GM12878 (cell line): ENCODE measurements at regions not wholly inside any gene's neighbourhood (a gene's known extent, or its start where the extent isn't known, plus 50 kb on each side); places are given as distances from the start of the nearest gene placed in this dataset.

Experiments used
- ATAC-seq: fragments of 200-7000 bp; cut with Tn5 transposase; 3 replicates; pipeline ENCODE4 v1.9.1; 2020; ENCODE audit warnings: mild to moderate bottlenecking, moderate library complexity
- BruUV-seq: library from RNA; stranded (reverse); fragments of 400-500 nt; replicated peaks from 2 replicates; lab custom pipeline; 2021; lab: Mats Ljungman, UMichigan
- CTCF ChIA-PET: fragments of 300-600 bp; sonication (Branson Sonifier 250); formaldehyde crosslinking; extraction: SDS; loops from one replicate; lab custom pipeline; 2021; ENCODE audit warnings: inconsistent platforms; lab: Yijun Ruan, JAX
- POLR2A ChIA-PET: fragments of 350-600 bp; formaldehyde crosslinking; extraction: SDS; loops from one replicate; lab custom pipeline; 2021; ENCODE audit warnings: inconsistent platforms; lab: Charles Lee
- RAD21 ChIA-PET: fragments of 300-600 bp; sonication (Branson Sonifier 250); formaldehyde crosslinking; loops from one replicate; lab custom pipeline; 2023; ENCODE audit warnings: antibody characterized with exemption; ENCODE audit not compliant: unreplicated experiment; lab: Charles Lee
- SMC1A ChIA-PET: fragments of 300-600 bp; sonication (Branson Sonifier 250); formaldehyde crosslinking; loops from one replicate; lab custom pipeline; 2023; ENCODE audit not compliant: unreplicated experiment, uncharacterized antibody; lab: Charles Lee
- DNase-seq: peaks from one replicate; pipeline ENCODE4 v3.0.0-alpha.2; 2011; ENCODE audit warnings: low read depth, low spot score
- FAIRE-seq: peaks from 3 replicates; lab custom pipeline; 2011; peaks lifted over from hg19 to GRCh38; lab: Jason Lieb, UNC
- H2AFZ ChIP-seq: 2 replicates; pipeline ENCODE4 v1.6.0; 2011; ENCODE audit warnings: low read depth, low read length, control low read depth; ENCODE audit not compliant: control insufficient read depth
- H3K27ac ChIP-seq: 2 replicates; pipeline ENCODE4 v1.5.1; 2011; ENCODE audit warnings: control low read depth; ENCODE audit not compliant: control insufficient read depth, insufficient read depth
- H3K27me3 ChIP-seq, 2 experiments: replicated peaks in 1 of 2; 2 replicates each; pipeline versions ENCODE4 v1.6.0 to v1.6.1; 2011; ENCODE audit warnings: low read length in 1 of 2; ENCODE audit not compliant: control insufficient read depth in 2 of 2, insufficient read depth in 2 of 2
- H3K36me3 ChIP-seq, 2 experiments: 2 replicates each; pipeline ENCODE4 v1.5.1; 2011; ENCODE audit warnings: low read length in 1 of 2; ENCODE audit not compliant: control insufficient read depth in 2 of 2, insufficient read depth in 2 of 2
- H3K4me1 ChIP-seq: 2 replicates; pipeline ENCODE4 v1.6.1; 2011; ENCODE audit warnings: mild to moderate bottlenecking, low read length, moderate library complexity, mixed read lengths; ENCODE audit not compliant: control insufficient read depth, insufficient read depth
- H3K4me2 ChIP-seq: 2 replicates; pipeline ENCODE4 v1.6.0; 2011; ENCODE audit warnings: control low read depth; ENCODE audit not compliant: control insufficient read depth, insufficient read depth
- H3K4me3 ChIP-seq: fragments of 200-600 bp; sonication (generic); 2 replicates; pipeline ENCODE4 v1.5.1; 2016
- H3K79me2 ChIP-seq: 2 replicates; pipeline ENCODE4 v1.6.0; 2011; ENCODE audit warnings: low read length; ENCODE audit not compliant: control insufficient read depth, insufficient read depth
- H3K9ac ChIP-seq: 2 replicates; pipeline ENCODE4 v1.8.0; 2011; ENCODE audit warnings: low read length, control low read depth, mixed read lengths; ENCODE audit not compliant: control insufficient read depth, insufficient read depth
- H3K9me3 ChIP-seq: replicated peaks from 3 replicates; pipeline ENCODE4 v1.5.1; 2011; ENCODE audit warnings: mild to moderate bottlenecking, low read length; ENCODE audit not compliant: control insufficient read depth, insufficient read depth
- H4K20me1 ChIP-seq: 2 replicates; pipeline ENCODE4 v1.6.0; 2011; ENCODE audit not compliant: control insufficient read depth, insufficient read depth
- BCL3 ChIP-seq: IDR thresholded peaks from 2 replicates; pipeline ENCODE4 v1.6.1; 2011; ENCODE audit warnings: borderline replicate concordance, low read depth, mild to moderate bottlenecking, moderate library complexity, low read length; ENCODE audit not compliant: insufficient read depth, poor library complexity, severe bottlenecking
- BMI1 ChIP-seq: fragments of 450-650 bp; IDR thresholded peaks from 2 replicates; pipeline ENCODE4 v1.6.1; 2016; ENCODE audit warnings: mild to moderate bottlenecking, moderate library complexity, borderline replicate concordance
- CREM ChIP-seq: IDR thresholded peaks from 2 replicates; pipeline ENCODE4 v1.6.1; 2014; ENCODE audit warnings: antibody characterized with exemption, low read depth
- MAX ChIP-seq: IDR thresholded peaks from 2 replicates; pipeline ENCODE4 v1.6.1; 2012; ENCODE audit warnings: low read depth, low read length, improper control_type of control experiment
- PML ChIP-seq: IDR thresholded peaks from 2 replicates; pipeline ENCODE4 v1.6.1; 2012; ENCODE audit warnings: low read length, inconsistent platforms
- PRDM15 ChIP-seq: fragments of 450-650 bp; formaldehyde crosslinking; IDR thresholded peaks from 2 replicates; pipeline ENCODE4 v1.4.0; 2020; ENCODE audit warnings: mild to moderate bottlenecking, moderate library complexity
- RFX5 ChIP-seq: IDR thresholded peaks from 2 replicates; pipeline ENCODE4 v1.6.1; 2011; ENCODE audit warnings: low read depth, low read length, improper control_type of control experiment
- SIX5 ChIP-seq: IDR thresholded peaks from 2 replicates; pipeline ENCODE4 v1.6.1; 2011; ENCODE audit warnings: mild to moderate bottlenecking, low read depth, low read length, moderate library complexity; ENCODE audit not compliant: severe bottlenecking
- ZNF207 ChIP-seq: fragments of 450-650 bp; IDR thresholded peaks from 2 replicates; pipeline ENCODE4 v1.6.1; 2014; ENCODE audit warnings: antibody characterized with exemption, mild to moderate bottlenecking, borderline replicate concordance
- ZNF622 ChIP-seq: fragments of 450-650 bp; IDR thresholded peaks from 2 replicates; pipeline ENCODE4 v1.6.1; 2017; ENCODE audit warnings: mild to moderate bottlenecking, inconsistent platforms
- WGBS: methylation state at CpG from one replicate; pipeline ENCODE4 v1.1.6; 2016; ENCODE audit warnings: low lambda C conversion rate; ENCODE audit not compliant: insufficient replicate concordance, insufficient coverage; ENCODE audit errors: missing lambda C conversion rate; 5-methylcytosine and 5-hydroxymethylcytosine counted together
- in situ Hi-C: fragments of 300-500 bp; cut with MboI; formaldehyde crosslinking; loops from 9 replicates; pipeline ENCODE4 v1.14.3; 2018; ENCODE audit warnings: mixed read lengths
- intact Hi-C: fragments of 100-400 bp; cut with micrococcal nuclease; formaldehyde crosslinking; loops from one replicate; pipeline ENCODE4 v1.14.2; 2022; ENCODE audit not compliant: unreplicated experiment

GRCh38 chr1:113007706-113008364, 51.8 kb upstream of the SLC16A1 start:
- FAIRE-seq (no peak), ATAC-seq (no peak), DNase-seq (no peak)
- WGBS = 63% methylated on average over 2 of the region's 2 CpGs
- CTCF ChIA-PET = no interaction called here
- H3K4me1 ChIP-seq = no peaks in the 10 kb centered on the region
- no peak overlapping the region for H2AFZ ChIP-seq
- RAD21 ChIA-PET = interaction anchor here (1.0 kb wide), 1 partner anchor 34 kb away, joined by 3 read pairs; no protein-coding TSS in a partner anchor
- TF ChIP-seq PML (no peak), ZNF622 (no peak), ZNF207 (no peak), CREM (no peak), SIX5 (no peak), BCL3 (no peak), PRDM15 (CRISPR knock-in tag) (no peak), MAX (no peak), BMI1 (no peak), RFX5 (no peak)
- H3K9ac ChIP-seq = no peak overlapping the region
- H3K36me3 ChIP-seq = no peaks in the 10 kb centered on the region; a peak in 1 of 4 replicates
- intact Hi-C loops (no loop called here), in situ Hi-C loops (no loop called here)
- no peaks in the 10 kb centered on the region for H3K27me3 ChIP-seq
- BruUV-seq = no TSS peak
- H3K79me2 ChIP-seq = no peaks in the 10 kb centered on the region
- no peaks in the 10 kb centered on the region for H3K9me3 ChIP-seq
- H4K20me1 ChIP-seq = no peaks in the 10 kb centered on the region
- H3K4me3 ChIP-seq = no peak overlapping the region
- H3K27ac ChIP-seq = no peak overlapping the region
- no peak overlapping the region for H3K4me2 ChIP-seq
- POLR2A ChIA-PET = no interaction called here
- SMC1A ChIA-PET = no interaction called here
